ENCODE measurements at regions not wholly inside any gene's neighbourhood (a gene's known extent, or its start where the extent isn't known, plus 50 kb on each side); places are given as distances from the start of the nearest gene placed in this dataset.

DNA sequence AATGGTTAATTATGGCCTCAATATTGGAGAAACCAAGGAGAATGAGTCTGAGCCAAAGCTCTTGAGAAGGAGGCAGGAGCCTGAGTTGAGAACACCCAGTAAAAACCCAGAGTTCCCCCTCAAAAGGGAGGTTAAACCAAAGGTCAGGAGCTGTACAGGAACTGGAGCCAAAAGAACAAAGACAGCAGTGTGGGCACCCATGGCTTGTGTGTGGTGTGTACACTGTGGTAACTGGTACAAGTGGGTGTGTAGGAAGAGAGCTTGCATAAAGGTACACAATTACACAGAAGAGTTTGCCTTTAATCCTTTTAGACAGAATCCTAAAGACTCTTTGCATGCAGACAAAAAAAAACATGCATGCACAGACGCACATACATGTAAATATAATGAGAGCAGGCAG, 87.1 kb downstream of the IGSF1 start:
- Histone ChIP-seq H4K5ac (ENCODE audit: insufficient read length, low read depth, low read length) (no peak overlapping the region), H3K23me2 (ENCODE audit: insufficient read length, low read depth, low read length, poor library complexity, severe bottlenecking) (no peaks in the 10 kb centered on the region), H3K14ac (ENCODE audit: insufficient read depth, low read length) (no peak overlapping the region)

More for the DNA sequence above, 87.1 kb downstream of the IGSF1 start:
- Histone ChIP-seq H2AFZ (ENCODE audit: low read length) (no peak overlapping the region), H3K4me1 (ENCODE audit: insufficient read depth, low read length) (no peaks in the 10 kb centered on the region), H2BK5ac (ENCODE audit: insufficient read length, low read length) (no peak overlapping the region), H3K9ac (ENCODE audit: extremely low read depth, insufficient read length, low read length) (no peak overlapping the region), H3T11ph (ENCODE audit: low read length) (no peak overlapping the region), H2BK12ac (ENCODE audit: insufficient read length, low read depth, low read length) (no peak overlapping the region), H3K27me3 (ENCODE audit: insufficient read depth, low read length) (no peaks in the 10 kb centered on the region; the same call in 1 of the 2 replicates), H3K18ac (ENCODE audit: insufficient read length, low read depth, low read length) (no peak overlapping the region), H3K27ac (ENCODE audit: insufficient read length, low read depth, low read length) (no peak overlapping the region), H2BK20ac (ENCODE audit: low read depth, low read length, poor library complexity, severe bottlenecking) (no peak overlapping the region), H4K8ac (replicated peaks; ENCODE audit: insufficient read length, low read depth, low read length) (no peak overlapping the region), H4K91ac (ENCODE audit: insufficient read length, low read depth, low read length) (no peak overlapping the region), H3K79me1 (ENCODE audit: insufficient read depth, low read depth, low read length, poor library complexity, severe bottlenecking) (no peaks in the 10 kb centered on the region), H2BK120ac (ENCODE audit: low read depth, low read length, poor library complexity, severe bottlenecking) (no peak overlapping the region), H3K4me2 (ENCODE audit: insufficient read depth, insufficient read length, low read length) (no peak overlapping the region), H3K9me3 (ENCODE audit: control insufficient read depth, low read depth, low read length) (no peaks in the 10 kb centered on the region), H3K4ac (ENCODE audit: low read depth, low read length) (no peak overlapping the region), H2BK15ac (ENCODE audit: low read depth, low read length) (no peak overlapping the region), H3K79me2 (ENCODE audit: insufficient read depth, low read length) (no peaks in the 10 kb centered on the region), H3K56ac (ENCODE audit: insufficient read length, low read depth, low read length) (no peak overlapping the region), H2AK5ac (ENCODE audit: insufficient read length, low read length) (no peak overlapping the region), H4K20me1 (ENCODE audit: control insufficient read depth, insufficient read depth, insufficient read length) (no peaks in the 10 kb centered on the region), H3K23ac (ENCODE audit: insufficient read length, low read depth, low read length) (no peak overlapping the region)
- no peaks in the 10 kb centered on the region for H3K9me3 Mint-ChIP-seq
- TF ChIP-seq, protein P1, sequence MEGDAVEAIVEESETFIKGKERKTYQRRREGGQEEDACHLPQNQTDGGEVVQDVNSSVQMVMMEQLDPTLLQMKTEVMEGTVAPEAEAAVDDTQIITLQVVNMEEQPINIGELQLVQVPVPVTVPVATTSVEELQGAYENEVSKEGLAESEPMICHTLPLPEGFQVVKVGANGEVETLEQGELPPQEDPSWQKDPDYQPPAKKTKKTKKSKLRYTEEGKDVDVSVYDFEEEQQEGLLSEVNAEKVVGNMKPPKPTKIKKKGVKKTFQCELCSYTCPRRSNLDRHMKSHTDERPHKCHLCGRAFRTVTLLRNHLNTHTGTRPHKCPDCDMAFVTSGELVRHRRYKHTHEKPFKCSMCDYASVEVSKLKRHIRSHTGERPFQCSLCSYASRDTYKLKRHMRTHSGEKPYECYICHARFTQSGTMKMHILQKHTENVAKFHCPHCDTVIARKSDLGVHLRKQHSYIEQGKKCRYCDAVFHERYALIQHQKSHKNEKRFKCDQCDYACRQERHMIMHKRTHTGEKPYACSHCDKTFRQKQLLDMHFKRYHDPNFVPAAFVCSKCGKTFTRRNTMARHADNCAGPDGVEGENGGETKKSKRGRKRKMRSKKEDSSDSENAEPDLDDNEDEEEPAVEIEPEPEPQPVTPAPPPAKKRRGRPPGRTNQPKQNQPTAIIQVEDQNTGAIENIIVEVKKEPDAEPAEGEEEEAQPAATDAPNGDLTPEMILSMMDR (conservative IDR thresholded peaks at IDR 0.05): no peak
- DNase-seq: no peak
- no peak overlapping the region for H3K4me3 Mint-ChIP-seq
- no peak overlapping the region for H3K27ac Mint-ChIP-seq
- no CpG with 5 or more reads among the region's 1 CpG for WGBS (ENCODE audit: extremely low coverage, insufficient read length, low lambda C conversion rate)
- no peaks in the 10 kb centered on the region for H3K36me3 Mint-ChIP-seq (ENCODE audit: insufficient read depth in 1 of 3, low read depth in 3 of 3)
- H3K27me3 Mint-ChIP-seq (ENCODE audit: low read depth): peaks cover 3% of the 10 kb centered on the region
- peaks cover 13 to 22% of the 10 kb centered on the region in 2 experiments for H3K4me1 Mint-ChIP-seq

Measured in H9 (cell line).